WI38 (cell line): ENCODE measurements at regions not wholly inside any gene's neighbourhood (a gene's known extent, or its start where the extent isn't known, plus 50 kb on each side); places are given as distances from the start of the nearest gene placed in this dataset.

ENCODE experiments used
- H3K4me3 ChIP-seq: 2 replicates; pipeline ENCODE4 v1.5.1; 2011; ENCODE audit warnings: low read depth, mild to moderate bottlenecking, control low read depth, low read length
- TF ChIP-seq, protein P1 (sequence below): IDR thresholded peaks from 2 replicates; pipeline ENCODE4 v1.5.1; 2012; ENCODE audit warnings: low read depth, mild to moderate bottlenecking, control low read depth, low read length

DNA sequence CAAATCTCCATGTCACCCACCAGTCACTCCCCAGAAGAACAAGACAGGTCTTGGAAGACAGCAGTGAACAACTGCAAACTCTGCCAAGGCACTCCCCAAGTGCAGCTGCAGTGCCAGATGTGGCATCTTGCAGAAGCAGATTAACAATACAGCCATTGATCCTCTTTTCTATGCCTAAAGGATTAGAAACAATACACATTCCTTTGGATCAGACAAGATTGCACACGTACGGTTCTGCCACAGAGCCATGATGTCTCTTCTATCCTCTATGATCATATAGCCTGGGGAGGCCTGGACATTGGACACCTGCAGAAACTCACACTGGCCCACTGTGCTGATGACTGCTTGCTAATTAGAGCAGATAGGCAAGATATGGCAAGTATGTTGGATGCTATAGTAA is 155.9 kb downstream of the MYLK4 start:
- TF ChIP-seq, protein P1, sequence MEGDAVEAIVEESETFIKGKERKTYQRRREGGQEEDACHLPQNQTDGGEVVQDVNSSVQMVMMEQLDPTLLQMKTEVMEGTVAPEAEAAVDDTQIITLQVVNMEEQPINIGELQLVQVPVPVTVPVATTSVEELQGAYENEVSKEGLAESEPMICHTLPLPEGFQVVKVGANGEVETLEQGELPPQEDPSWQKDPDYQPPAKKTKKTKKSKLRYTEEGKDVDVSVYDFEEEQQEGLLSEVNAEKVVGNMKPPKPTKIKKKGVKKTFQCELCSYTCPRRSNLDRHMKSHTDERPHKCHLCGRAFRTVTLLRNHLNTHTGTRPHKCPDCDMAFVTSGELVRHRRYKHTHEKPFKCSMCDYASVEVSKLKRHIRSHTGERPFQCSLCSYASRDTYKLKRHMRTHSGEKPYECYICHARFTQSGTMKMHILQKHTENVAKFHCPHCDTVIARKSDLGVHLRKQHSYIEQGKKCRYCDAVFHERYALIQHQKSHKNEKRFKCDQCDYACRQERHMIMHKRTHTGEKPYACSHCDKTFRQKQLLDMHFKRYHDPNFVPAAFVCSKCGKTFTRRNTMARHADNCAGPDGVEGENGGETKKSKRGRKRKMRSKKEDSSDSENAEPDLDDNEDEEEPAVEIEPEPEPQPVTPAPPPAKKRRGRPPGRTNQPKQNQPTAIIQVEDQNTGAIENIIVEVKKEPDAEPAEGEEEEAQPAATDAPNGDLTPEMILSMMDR, result no peak

GRCh38 chr6:2593167-2593566 is 157.6 kb downstream of the MYLK4 start:
- TF ChIP-seq, protein P1, result no peak
- no peak overlapping the region for H3K4me3 ChIP-seq

More for the DNA sequence above, 155.9 kb downstream of the MYLK4 start:
- H3K4me3 ChIP-seq, result no peak overlapping the region

DNA sequence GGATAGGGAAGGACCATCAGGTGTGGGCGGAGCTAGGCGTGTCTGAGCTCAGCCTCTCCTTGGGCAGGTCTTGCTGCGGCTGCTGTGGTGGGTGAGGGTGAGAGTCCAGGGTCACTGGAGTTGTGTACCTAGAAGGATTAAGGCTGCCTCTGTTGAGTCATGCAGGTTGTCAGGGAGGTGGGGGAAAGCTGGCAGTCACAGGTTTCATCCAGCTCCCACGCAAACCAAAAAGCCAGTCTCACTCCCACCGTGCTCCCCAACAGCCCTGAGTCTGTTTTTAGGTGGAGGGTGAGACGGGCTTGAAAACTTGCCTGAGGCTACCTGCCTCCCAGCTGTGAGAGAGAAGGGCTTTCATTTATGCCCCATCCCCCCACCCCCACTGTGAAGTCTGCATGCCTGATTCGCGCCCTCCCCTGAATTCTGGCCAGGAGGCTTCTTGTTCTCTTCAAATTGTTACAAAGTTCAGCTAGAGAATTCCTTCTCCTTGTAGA is 161.5 kb downstream of the MYLK4 start:
- TF ChIP-seq, protein P1, result no peak
- H3K4me3 ChIP-seq, result no peak overlapping the region

GRCh38 chr6:2583459-2583858 is 167.3 kb downstream of the MYLK4 start:
- TF ChIP-seq, protein P1, result no peak
- H3K4me3 ChIP-seq, result no peak overlapping the region

GRCh38 chr6:2582268-2582667 is 168.5 kb downstream of the MYLK4 start:
- TF ChIP-seq, protein P1, result no peak

GRCh38 chr6:2581611-2582010 is 169.1 kb downstream of the MYLK4 start:
- H3K4me3 ChIP-seq, result no peak overlapping the region
- TF ChIP-seq, protein P1, result no peak

More at GRCh38 chr6:2582268-2582667, 168.5 kb downstream of the MYLK4 start:
- H3K4me3 ChIP-seq, result no peak overlapping the region

DNA sequence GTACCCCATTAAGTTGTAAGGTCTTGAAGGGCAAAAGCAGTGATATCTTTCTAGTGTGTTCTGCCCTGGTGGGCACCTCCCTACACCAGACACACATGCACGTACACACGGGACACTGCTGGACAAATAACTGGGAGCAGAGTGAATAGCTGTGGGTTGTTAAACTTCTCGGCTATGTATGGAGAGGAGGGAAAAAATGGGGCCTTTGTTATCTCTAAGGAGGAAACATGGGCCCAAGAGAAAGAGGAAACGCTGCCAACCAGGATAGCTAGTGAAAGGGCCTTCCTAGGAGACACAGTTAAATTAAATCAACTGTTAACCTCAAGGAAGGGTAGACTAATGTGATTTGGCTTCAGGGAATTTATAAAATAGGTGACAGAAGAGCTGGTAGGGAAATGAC is 169.7 kb downstream of the MYLK4 start:
- TF ChIP-seq, protein P1, result no peak

More for the DNA sequence above, 169.7 kb downstream of the MYLK4 start:
- H3K4me3 ChIP-seq, result no peak overlapping the region
